Psoas muscle (tissue), 7 donors: ENCODE measurements at regions not wholly inside any gene's neighbourhood (a gene's known extent, or its start where the extent isn't known, plus 50 kb on each side); places are given as distances from the start of the nearest gene placed in this dataset.

Experiments used
- ATAC-seq, 4 donors: fragments of 200-7000 bp; cut with Tn5 transposase; one replicate each; pipeline ENCODE4 v1.9.1; 2020; ENCODE audit warnings: moderate library complexity in 3 of 4, mild to moderate bottlenecking in 2 of 4
- DNase-seq, 2 donors: peaks; one replicate each; pipeline ENCODE4 v3.0.0-alpha.2; 2020
- H3K27ac ChIP-seq: fragments of 200-600 bp; one replicate; pipeline ENCODE4 v1.8.0; 2022
- H3K27me3 ChIP-seq, 3 donors: fragments of 200-600 bp in 1 of 3; one replicate each; pipeline versions ENCODE4 v1.6.1 to v1.8.0; 2013 to 2022; ENCODE audit warnings: low read length in 2 of 3, mild to moderate bottlenecking in 2 of 3, moderate library complexity in 1 of 3; ENCODE audit not compliant: insufficient read depth in 3 of 3
- H3K36me3 ChIP-seq, 2 donors: fragments of 200-600 bp in 1 of 2; one replicate each; pipeline versions ENCODE4 v1.6.1 to v1.8.0; 2013 to 2022; ENCODE audit warnings: low read depth in 1 of 2, mild to moderate bottlenecking in 1 of 2, moderate library complexity in 1 of 2; ENCODE audit not compliant: insufficient read depth in 1 of 2
- H3K4me1 ChIP-seq: fragments of 200-600 bp; one replicate; pipeline ENCODE4 v1.8.0; 2022
- H3K4me3 ChIP-seq: fragments of 200-600 bp; one replicate; pipeline ENCODE4 v1.8.0; 2022; ENCODE audit warnings: mild to moderate bottlenecking
- H3K9me3 ChIP-seq: fragments of 200-600 bp; one replicate; pipeline ENCODE4 v1.8.0; 2022
- WGBS, 3 donors: extraction: QIAGEN DNeasy Blood & Tissue Kit; methylation state at CpG; one replicate each; pipeline versions ENCODE4 v1.1.6 to v1.1.7; 2013; 5-methylcytosine and 5-hydroxymethylcytosine counted together
- intact Hi-C, 2 donors: fragments of 100-400 bp; cut with DNase I; formaldehyde crosslinking; loops; one replicate each; pipeline versions ENCODE4 v1.11.0 to v1.14.2; 2022
- TF ChIP-seq, protein P1 (sequence below): fragments of 200-600 bp; IDR thresholded peaks from one replicate; pipeline ENCODE4 v1.8.0; 2022; ENCODE audit warnings: antibody characterized with exemption
- donor health status: healthy with polysubstance abuse.
- donor health status: DM: no; HTN: no; CAD: no; lungs with moderate emphysema.
- donor health status: Bipolar disorder and iron deficiency.
- donor health status: healthy.
- donor health status: DM: yes; HTN: yes; CAD: no.
- donor health status: DM: no; HTN: no; CAD: no.
- donor health status: DM: yes; HTN: yes; CAD: no.

DNA sequence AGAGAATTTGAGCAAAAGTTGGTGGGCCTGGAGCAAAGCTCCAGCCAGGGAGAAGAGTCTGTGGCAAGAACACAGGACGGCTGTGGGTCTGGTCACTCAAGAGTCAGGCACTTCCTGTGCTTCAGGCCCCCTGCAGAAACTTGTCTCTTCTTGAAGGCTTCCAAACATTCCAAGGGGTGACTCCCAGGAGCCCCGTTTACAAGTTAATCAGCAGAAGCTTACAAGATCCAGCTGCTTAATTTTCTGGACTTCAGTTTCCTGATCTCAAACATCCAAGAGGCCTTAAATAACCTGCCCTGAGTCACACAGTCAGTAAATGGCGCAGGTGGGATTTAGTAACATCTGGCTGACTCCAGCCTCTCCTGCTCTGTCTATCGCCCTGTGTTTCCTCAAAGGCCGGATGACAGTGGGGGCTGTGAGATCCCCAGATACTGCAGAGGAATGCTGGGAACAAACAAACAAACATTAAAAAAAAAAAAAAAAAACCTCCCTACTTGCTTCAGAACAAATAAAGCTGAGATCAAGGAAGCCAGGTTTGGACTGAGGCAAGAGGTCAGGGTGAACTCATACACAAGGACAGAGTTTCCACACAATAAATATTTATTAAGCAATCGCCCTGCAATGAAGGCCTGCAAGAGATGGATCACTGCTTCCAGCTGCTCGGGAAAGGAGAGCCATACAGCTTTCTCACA, 175.4 kb upstream of the RFC3 start:
- Histone ChIP-seq H3K36me3 (no peaks in the 10 kb centered on the region), H3K27me3 (no peaks in the 10 kb centered on the region), H3K4me1 (peaks cover 12% of the 10 kb centered on the region), H3K4me3 (no peak overlapping the region), H3K27ac (peak overlapping the region; percentile 24), H3K9me3 (no peaks in the 10 kb centered on the region)
- intact Hi-C loops = no loop called here
- TF ChIP-seq, protein P1, sequence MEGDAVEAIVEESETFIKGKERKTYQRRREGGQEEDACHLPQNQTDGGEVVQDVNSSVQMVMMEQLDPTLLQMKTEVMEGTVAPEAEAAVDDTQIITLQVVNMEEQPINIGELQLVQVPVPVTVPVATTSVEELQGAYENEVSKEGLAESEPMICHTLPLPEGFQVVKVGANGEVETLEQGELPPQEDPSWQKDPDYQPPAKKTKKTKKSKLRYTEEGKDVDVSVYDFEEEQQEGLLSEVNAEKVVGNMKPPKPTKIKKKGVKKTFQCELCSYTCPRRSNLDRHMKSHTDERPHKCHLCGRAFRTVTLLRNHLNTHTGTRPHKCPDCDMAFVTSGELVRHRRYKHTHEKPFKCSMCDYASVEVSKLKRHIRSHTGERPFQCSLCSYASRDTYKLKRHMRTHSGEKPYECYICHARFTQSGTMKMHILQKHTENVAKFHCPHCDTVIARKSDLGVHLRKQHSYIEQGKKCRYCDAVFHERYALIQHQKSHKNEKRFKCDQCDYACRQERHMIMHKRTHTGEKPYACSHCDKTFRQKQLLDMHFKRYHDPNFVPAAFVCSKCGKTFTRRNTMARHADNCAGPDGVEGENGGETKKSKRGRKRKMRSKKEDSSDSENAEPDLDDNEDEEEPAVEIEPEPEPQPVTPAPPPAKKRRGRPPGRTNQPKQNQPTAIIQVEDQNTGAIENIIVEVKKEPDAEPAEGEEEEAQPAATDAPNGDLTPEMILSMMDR = no peak
- ATAC-seq (peak; percentile 68 to 83 (median 82)), DNase-seq (peak; percentile 55 to 75)
- WGBS, 3 donors = 35 to 58% (median 44%) methylated on average over 7 of the region's 7 CpGs

DNA sequence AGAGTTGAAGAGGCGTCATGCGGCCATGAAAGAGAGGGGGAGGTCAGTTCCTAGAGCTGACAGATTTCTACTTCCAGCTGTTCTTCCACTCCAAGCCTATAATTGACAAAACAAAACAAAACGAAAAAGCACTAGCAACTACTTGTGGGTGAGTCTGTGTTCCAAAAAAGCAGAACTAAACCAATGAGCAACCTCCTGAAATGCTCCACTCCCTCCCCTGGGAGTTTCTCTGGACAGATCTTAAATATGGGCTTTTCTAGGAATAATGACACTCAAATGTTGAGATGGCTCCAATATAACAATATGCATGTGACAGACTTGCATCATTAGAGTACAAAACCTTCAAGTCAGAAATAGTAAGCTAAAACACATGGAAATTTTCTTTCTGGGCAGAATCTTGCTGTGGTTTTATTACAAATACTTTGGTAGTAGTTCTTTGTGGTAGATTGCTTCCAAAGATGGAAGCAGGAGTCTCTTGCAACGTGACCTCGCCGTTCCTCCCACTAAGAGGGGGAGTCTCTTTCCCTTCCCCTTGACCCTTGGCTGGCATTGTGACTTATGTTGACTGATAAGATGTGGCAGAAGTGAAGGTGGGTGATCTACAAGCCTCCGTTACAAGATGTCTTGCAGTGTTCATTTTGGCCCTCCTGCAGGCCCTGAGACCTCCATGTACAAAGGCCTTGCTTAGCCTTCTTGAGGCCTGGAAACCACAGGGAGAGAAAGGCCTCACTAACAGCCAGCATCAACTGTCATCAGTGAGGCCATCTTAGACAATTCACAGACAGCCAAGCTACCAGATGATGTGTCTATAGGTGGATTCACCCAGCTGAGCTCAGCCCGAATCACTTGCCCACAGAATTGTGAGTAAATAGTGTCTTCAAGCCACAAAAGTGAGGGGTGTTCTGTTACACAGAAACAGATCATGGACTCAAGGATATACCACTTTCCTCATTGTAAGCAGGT, 173.1 kb upstream of the RFC3 start:
- Histone ChIP-seq H3K27ac (peak overlapping the region; percentile 70), H3K9me3 (no peaks in the 10 kb centered on the region), H3K4me3 (no peak overlapping the region), H3K4me1 (peaks cover 12% of the 10 kb centered on the region), H3K27me3 (no peaks in the 10 kb centered on the region), H3K36me3 (no peaks in the 10 kb centered on the region)
- DNase-seq (peak in 1 of 2 donors; percentile 28), ATAC-seq (peak in 1 of 4 donors; percentile 11)
- TF ChIP-seq, protein P1 = no peak
- WGBS, 3 donors = 66 to 76% (median 68%) methylated on average over 8 of the region's 8 CpGs
- intact Hi-C loops = no loop called here

DNA sequence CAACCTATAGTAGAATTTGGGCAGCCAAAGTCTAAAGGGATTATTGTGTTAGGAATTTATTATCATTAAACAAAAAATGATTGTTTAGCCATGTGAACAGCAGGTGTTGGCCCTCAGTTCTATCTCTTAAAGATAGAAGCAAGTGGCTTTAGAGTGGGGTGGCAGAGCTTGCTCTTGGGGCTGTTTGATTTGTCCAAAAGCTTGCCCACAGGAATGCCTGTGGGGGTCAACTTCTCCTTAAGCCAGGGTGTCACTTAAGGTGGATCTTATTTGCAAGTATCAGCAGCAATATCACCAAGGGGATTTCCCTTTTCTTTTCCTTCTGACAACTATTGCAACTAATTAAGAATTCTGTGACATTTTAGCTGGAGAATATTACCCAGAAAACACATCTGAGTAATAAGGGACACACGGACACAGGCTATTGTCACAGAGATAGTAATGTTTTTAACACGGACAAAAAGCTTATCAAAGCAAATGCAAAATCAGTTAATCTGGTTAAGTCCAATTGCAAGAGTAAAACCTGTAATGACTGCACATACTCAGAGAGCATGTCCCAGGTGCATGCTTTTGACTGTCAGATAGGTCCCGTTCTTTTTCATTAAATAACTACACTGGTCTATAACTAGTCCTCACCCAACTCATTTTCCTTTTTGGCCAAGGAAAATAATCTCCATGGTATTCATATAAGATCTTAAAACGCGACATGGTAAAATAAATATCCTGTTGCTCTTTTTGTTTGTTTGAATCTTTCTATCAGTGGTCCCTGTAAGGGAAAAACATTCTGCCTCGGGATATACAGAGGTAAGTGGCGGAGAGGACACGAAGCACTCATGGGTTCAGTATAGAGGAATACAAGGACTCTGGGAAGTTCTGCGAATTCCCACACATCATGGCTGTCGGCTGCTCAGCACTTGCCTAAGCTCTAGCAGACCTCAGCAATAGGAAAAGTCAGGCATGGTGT, 172.1 kb upstream of the RFC3 start:
- H3K4me3 ChIP-seq = no peak overlapping the region
- H3K9me3 ChIP-seq = no peaks in the 10 kb centered on the region
- TF ChIP-seq, protein P1 = no peak

DNA sequence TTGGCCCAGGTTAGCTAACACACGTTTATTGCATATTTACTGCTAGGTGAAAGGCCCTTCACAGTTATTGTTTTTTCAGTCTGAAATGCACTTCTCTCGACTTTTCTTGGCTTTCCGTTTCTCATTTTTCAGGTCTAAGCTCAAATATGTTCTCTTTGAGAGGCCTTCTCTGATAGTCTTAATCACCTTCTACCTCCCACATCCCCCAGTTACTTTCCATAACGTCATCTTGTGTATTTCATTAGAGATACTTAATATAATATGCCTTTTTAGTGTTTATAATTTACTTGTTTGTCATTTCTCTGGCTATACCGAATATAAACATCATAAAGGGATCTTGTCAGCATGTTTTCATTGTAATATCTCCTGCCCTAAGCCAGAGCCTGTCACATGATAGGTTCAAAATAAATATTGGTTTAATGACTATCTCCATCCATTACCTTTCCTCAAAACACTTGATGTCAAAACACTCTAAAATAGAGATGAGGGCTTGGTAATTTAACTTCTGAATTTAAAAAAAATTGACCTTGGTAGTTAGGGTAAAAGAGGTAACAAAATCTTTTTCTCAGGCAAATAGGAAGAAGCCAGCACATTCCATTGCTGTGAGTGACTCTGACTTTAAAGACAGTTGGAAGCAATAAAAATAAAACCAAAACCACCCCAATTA, 168.6 kb upstream of the RFC3 start:
- no peak overlapping the region for H3K4me3 ChIP-seq
- no peak overlapping the region for H3K27ac ChIP-seq
- no peaks in the 10 kb centered on the region for H3K27me3 ChIP-seq
- H3K4me1 ChIP-seq = peaks cover 3% of the 10 kb centered on the region
- ATAC-seq (no peak), DNase-seq (no peak)
- TF ChIP-seq, protein P1 = no peak
- intact Hi-C loops = no loop called here
- WGBS, 3 donors = 81 to 88% (median 87%) methylated on average over 5 of the region's 5 CpGs
- no peaks in the 10 kb centered on the region for H3K36me3 ChIP-seq
- H3K9me3 ChIP-seq = no peaks in the 10 kb centered on the region

More for the DNA sequence above, 172.1 kb upstream of the RFC3 start:
- DNase-seq (no peak), ATAC-seq (no peak)
- WGBS, 3 donors = 89 to 95% (median 92%) methylated on average over 10 of the region's 10 CpGs
- intact Hi-C loops = no loop called here
- Histone ChIP-seq H3K27me3 (no peaks in the 10 kb centered on the region), H3K36me3 (no peaks in the 10 kb centered on the region), H3K27ac (no peak overlapping the region), H3K4me1 (peaks cover 12% of the 10 kb centered on the region)
